ENCODE measurements at regions not wholly inside any gene's neighbourhood (a gene's known extent, or its start where the extent isn't known, plus 50 kb on each side); places are given as distances from the start of the nearest gene placed in this dataset.

DNA sequence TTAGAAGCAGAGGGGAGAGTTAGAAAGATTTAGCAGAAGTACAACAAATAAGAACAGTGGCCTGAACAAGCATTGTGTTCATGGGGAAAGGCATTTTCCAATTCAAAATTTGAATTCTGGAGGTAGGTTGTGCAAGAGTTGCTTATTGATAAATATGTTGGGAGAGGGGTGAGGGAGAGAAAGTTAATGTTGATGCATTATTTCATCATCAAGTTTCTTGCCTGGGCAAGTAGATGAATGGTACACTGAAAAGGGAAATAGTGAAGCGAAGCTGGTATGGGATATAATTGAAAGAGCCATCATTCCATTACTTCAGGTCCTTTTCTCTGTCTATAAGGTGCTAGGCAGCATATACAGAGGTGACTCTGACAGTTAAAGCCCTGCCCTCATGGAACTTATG is 288.9 kb upstream of the GBE1 start:
- TF ChIP-seq, protein P1, sequence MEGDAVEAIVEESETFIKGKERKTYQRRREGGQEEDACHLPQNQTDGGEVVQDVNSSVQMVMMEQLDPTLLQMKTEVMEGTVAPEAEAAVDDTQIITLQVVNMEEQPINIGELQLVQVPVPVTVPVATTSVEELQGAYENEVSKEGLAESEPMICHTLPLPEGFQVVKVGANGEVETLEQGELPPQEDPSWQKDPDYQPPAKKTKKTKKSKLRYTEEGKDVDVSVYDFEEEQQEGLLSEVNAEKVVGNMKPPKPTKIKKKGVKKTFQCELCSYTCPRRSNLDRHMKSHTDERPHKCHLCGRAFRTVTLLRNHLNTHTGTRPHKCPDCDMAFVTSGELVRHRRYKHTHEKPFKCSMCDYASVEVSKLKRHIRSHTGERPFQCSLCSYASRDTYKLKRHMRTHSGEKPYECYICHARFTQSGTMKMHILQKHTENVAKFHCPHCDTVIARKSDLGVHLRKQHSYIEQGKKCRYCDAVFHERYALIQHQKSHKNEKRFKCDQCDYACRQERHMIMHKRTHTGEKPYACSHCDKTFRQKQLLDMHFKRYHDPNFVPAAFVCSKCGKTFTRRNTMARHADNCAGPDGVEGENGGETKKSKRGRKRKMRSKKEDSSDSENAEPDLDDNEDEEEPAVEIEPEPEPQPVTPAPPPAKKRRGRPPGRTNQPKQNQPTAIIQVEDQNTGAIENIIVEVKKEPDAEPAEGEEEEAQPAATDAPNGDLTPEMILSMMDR (IDR thresholded peaks at IDR 0.05) = no peak
- TF ChIP-seq POLR2A (IDR thresholded peaks at IDR 0.05) (no peak), POLR2AphosphoS5 (IDR thresholded peaks at IDR 0.05) (no peak)
